H9 (cell line): ENCODE measurements at regions not wholly inside any gene's neighbourhood (a gene's known extent, or its start where the extent isn't known, plus 50 kb on each side); places are given as distances from the start of the nearest gene placed in this dataset.

Experiments
- DNase-seq: peaks from one replicate; pipeline ENCODE4 v3.0.0-alpha.2; 2017
- H2AFZ ChIP-seq: one replicate; pipeline ENCODE4 v1.6.1; 2013; ENCODE audit warnings: mild to moderate bottlenecking, low read length, control low read depth, moderate library complexity
- H2AK5ac ChIP-seq: 2 replicates; pipeline ENCODE4 v1.6.1; 2013; ENCODE audit warnings: low read length, control low read depth, mixed read lengths; ENCODE audit not compliant: insufficient read length
- H2BK120ac ChIP-seq: one replicate; pipeline ENCODE4 v1.6.1; 2013; ENCODE audit warnings: low read depth, mild to moderate bottlenecking, low read length, control low read depth, inconsistent platforms; ENCODE audit not compliant: poor library complexity, severe bottlenecking
- H2BK12ac ChIP-seq: 2 replicates; pipeline ENCODE4 v1.6.1; 2013; ENCODE audit warnings: low read length, control low read depth, mixed read lengths, low read depth; ENCODE audit not compliant: insufficient read length
- H2BK15ac ChIP-seq: 2 replicates; pipeline ENCODE4 v1.6.1; 2013; ENCODE audit warnings: low read depth, low read length, control low read depth
- H2BK20ac ChIP-seq: one replicate; pipeline ENCODE4 v1.6.1; 2013; ENCODE audit warnings: low read depth, mild to moderate bottlenecking, low read length, control low read depth, inconsistent platforms; ENCODE audit not compliant: poor library complexity, severe bottlenecking
- H2BK5ac ChIP-seq: 2 replicates; pipeline ENCODE4 v1.6.1; 2013; ENCODE audit warnings: low read length, control low read depth, mixed read lengths; ENCODE audit not compliant: insufficient read length
- H3K14ac ChIP-seq: 2 replicates; pipeline ENCODE4 v1.6.1; 2013; ENCODE audit warnings: low read length, control low read depth; ENCODE audit not compliant: insufficient read depth
- H3K18ac ChIP-seq: 2 replicates; pipeline ENCODE4 v1.6.1; 2013; ENCODE audit warnings: low read depth, mild to moderate bottlenecking, mixed read lengths, low read length, control low read depth; ENCODE audit not compliant: insufficient read length
- H3K23ac ChIP-seq: 2 replicates; pipeline ENCODE4 v1.6.1; 2013; ENCODE audit warnings: low read length, control low read depth, mixed read lengths, low read depth; ENCODE audit not compliant: insufficient read length
- H3K23me2 ChIP-seq: 2 replicates; pipeline ENCODE4 v1.6.1; 2013; ENCODE audit warnings: low read depth, mild to moderate bottlenecking, mixed read lengths, low read length, control low read depth; ENCODE audit not compliant: insufficient read length, poor library complexity, severe bottlenecking
- H3K27ac ChIP-seq: 2 replicates; pipeline ENCODE4 v1.5.1; 2013; ENCODE audit warnings: low read length, control low read depth, mixed read lengths, low read depth; ENCODE audit not compliant: insufficient read length
- H3K27me3 ChIP-seq: 2 replicates; pipeline ENCODE4 v1.6.1; 2013; ENCODE audit warnings: low read length, control low read depth, inconsistent platforms; ENCODE audit not compliant: insufficient read depth
- H3K4ac ChIP-seq: 2 replicates; pipeline ENCODE4 v1.6.1; 2013; ENCODE audit warnings: low read depth, mild to moderate bottlenecking, control low read depth, inconsistent platforms, low read length, moderate library complexity
- H3K4me1 ChIP-seq: 2 replicates; pipeline ENCODE4 v1.6.1; 2013; ENCODE audit warnings: low read length, control low read depth, inconsistent platforms; ENCODE audit not compliant: insufficient read depth
- H3K4me2 ChIP-seq: 2 replicates; pipeline ENCODE4 v1.6.1; 2013; ENCODE audit warnings: low read length, control low read depth, mixed read lengths; ENCODE audit not compliant: insufficient read length, insufficient read depth
- H3K56ac ChIP-seq: 2 replicates; pipeline ENCODE4 v1.6.1; 2013; ENCODE audit warnings: low read depth, mild to moderate bottlenecking, mixed read lengths, low read length, control low read depth; ENCODE audit not compliant: insufficient read length
- H3K79me1 ChIP-seq: 2 replicates; pipeline ENCODE4 v1.6.1; 2013; ENCODE audit warnings: low read depth, mild to moderate bottlenecking, moderate library complexity, low read length, control low read depth, inconsistent platforms; ENCODE audit not compliant: insufficient read depth, poor library complexity, severe bottlenecking
- H3K79me2 ChIP-seq: 2 replicates; pipeline ENCODE4 v1.6.1; 2013; ENCODE audit warnings: low read length, control low read depth, inconsistent platforms; ENCODE audit not compliant: insufficient read depth
- H3K9ac ChIP-seq: 2 replicates; pipeline ENCODE4 v1.6.1; 2013; ENCODE audit warnings: low read length, control low read depth, mixed read lengths; ENCODE audit not compliant: insufficient read length; ENCODE audit errors: extremely low read depth
- H3K9me3 ChIP-seq: one replicate; pipeline ENCODE4 v1.6.1; 2013; ENCODE audit warnings: low read depth, low read length, inconsistent platforms; ENCODE audit not compliant: control insufficient read depth
- H3T11ph ChIP-seq: one replicate; pipeline ENCODE4 v1.6.1; 2013; ENCODE audit warnings: mild to moderate bottlenecking, low read length, control low read depth, inconsistent platforms
- H4K20me1 ChIP-seq: one replicate; pipeline ENCODE4 v1.6.1; 2013; ENCODE audit not compliant: control insufficient read depth, insufficient read length, insufficient read depth
- H4K5ac ChIP-seq: 2 replicates; pipeline ENCODE4 v1.6.1; 2013; ENCODE audit warnings: low read depth, mild to moderate bottlenecking, mixed read lengths, low read length, control low read depth; ENCODE audit not compliant: insufficient read length
- H4K8ac ChIP-seq: replicated peaks from 2 replicates; pipeline ENCODE4 v1.6.1; 2013; ENCODE audit warnings: low read length, control low read depth, mixed read lengths, low read depth; ENCODE audit not compliant: insufficient read length
- H4K91ac ChIP-seq: 2 replicates; pipeline ENCODE4 v1.6.1; 2013; ENCODE audit warnings: low read depth, mild to moderate bottlenecking, moderate library complexity, mixed read lengths, low read length, control low read depth; ENCODE audit not compliant: insufficient read length
- H3K27ac Mint-ChIP-seq, 3 experiments: 2 replicates in 2 of 3; 3 replicates in 1 of 3; pipeline ENCODE4 v1.8.0; 2020 to 2021; ENCODE audit warnings: mixed read lengths in 3 of 3, mild to moderate bottlenecking in 1 of 3, moderate library complexity in 1 of 3
- H3K27me3 Mint-ChIP-seq: 2 replicates; pipeline ENCODE4 v1.8.0; 2021; ENCODE audit warnings: low read depth, mild to moderate bottlenecking, moderate library complexity, mixed read lengths
- H3K36me3 Mint-ChIP-seq, 3 experiments: 2 replicates in 2 of 3; 3 replicates in 1 of 3; pipeline ENCODE4 v1.8.0; 2020 to 2021; ENCODE audit warnings: low read depth in 3 of 3, mixed read lengths in 3 of 3; ENCODE audit not compliant: insufficient read depth in 1 of 3
- H3K4me1 Mint-ChIP-seq, 2 experiments: 2 replicates each; pipeline ENCODE4 v1.8.0; 2020; ENCODE audit warnings: mixed read lengths in 2 of 2
- H3K4me3 Mint-ChIP-seq, 2 experiments: 2 replicates in 1 of 2; 3 replicates in 1 of 2; pipeline ENCODE4 v1.8.0; 2020 to 2021; ENCODE audit warnings: mild to moderate bottlenecking in 2 of 2, mixed read lengths in 2 of 2, moderate library complexity in 1 of 2
- H3K9me3 Mint-ChIP-seq, 2 experiments: 2 replicates in 1 of 2; 3 replicates in 1 of 2; pipeline ENCODE4 v1.8.0; 2020; ENCODE audit warnings: mild to moderate bottlenecking in 2 of 2, mixed read lengths in 2 of 2, moderate library complexity in 1 of 2
- WGBS: extraction: QIAGEN DNeasy Blood & Tissue Kit; methylation state at CpG from one replicate; pipeline ENCODE4 v1.1.7; 2013; ENCODE audit warnings: missing lambda C conversion rate, low lambda C conversion rate, mixed read lengths; ENCODE audit not compliant: insufficient read length; ENCODE audit errors: extremely low coverage; 5-methylcytosine and 5-hydroxymethylcytosine counted together
- TF ChIP-seq, protein P1 (sequence below): fragments of 200-600 bp; sonication (generic); conservative IDR thresholded peaks from 3 replicates; pipeline ENCODE4 v1.8.0; 2021; ENCODE audit warnings: antibody characterized with exemption, mild to moderate bottlenecking

DNA sequence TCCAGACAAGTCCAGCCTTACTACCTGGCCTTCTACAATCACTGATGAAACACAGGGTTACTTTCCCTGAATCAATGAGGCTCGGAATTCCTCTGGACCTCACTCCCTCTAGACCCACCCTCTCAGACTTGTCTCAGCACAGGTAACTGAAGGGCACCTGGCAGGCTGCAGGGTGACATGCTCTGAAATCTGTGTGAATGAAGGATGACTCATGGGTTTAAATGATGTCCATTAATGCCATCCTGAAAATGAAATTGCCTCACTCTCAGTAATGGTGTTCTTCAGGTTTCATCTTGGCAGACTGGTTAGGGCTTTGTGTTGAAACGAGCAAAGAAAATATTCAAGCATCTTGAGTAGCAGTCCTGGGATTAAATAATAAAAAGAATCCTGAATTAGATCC lies 134.4 kb downstream of the MAF start:
- H3K9me3 ChIP-seq = no peaks in the 10 kb centered on the region
- no peaks in the 10 kb centered on the region for H3K79me2 ChIP-seq
- H3K14ac ChIP-seq = no peak overlapping the region
- no peak overlapping the region for H4K8ac ChIP-seq
- WGBS = no CpG with 5 or more reads among the region's 2 CpGs
- no peak overlapping the region for H2BK12ac ChIP-seq
- no peak overlapping the region for H4K91ac ChIP-seq
- H3K56ac ChIP-seq = no peak overlapping the region
- H2BK120ac ChIP-seq = no peak overlapping the region
- no peak overlapping the region for H3K4ac ChIP-seq
- no peak overlapping the region for H2AFZ ChIP-seq
- no peaks in the 10 kb centered on the region for H3K36me3 Mint-ChIP-seq
- no peak overlapping the region for H3K18ac ChIP-seq
- no peaks in the 10 kb centered on the region for H3K23me2 ChIP-seq
- no peak for DNase-seq
- peaks cover 0 to 4% of the 10 kb centered on the region in 2 experiments; a peak in 1 of 4 replicates for H3K4me1 Mint-ChIP-seq
- no peaks in the 10 kb centered on the region for H3K79me1 ChIP-seq
- no peak overlapping the region for H4K5ac ChIP-seq
- no peak overlapping the region for H3K23ac ChIP-seq
- no peak overlapping the region for H2BK20ac ChIP-seq
- H2AK5ac ChIP-seq = no peak overlapping the region
- no peak overlapping the region for H3T11ph ChIP-seq
- H3K4me1 ChIP-seq = no peaks in the 10 kb centered on the region
- H3K27ac ChIP-seq = no peak overlapping the region
- H2BK15ac ChIP-seq = no peak overlapping the region
- H3K27me3 Mint-ChIP-seq = no peaks in the 10 kb centered on the region; the same call in 1 of the 2 replicates
- H4K20me1 ChIP-seq = no peaks in the 10 kb centered on the region
- TF ChIP-seq, protein P1, sequence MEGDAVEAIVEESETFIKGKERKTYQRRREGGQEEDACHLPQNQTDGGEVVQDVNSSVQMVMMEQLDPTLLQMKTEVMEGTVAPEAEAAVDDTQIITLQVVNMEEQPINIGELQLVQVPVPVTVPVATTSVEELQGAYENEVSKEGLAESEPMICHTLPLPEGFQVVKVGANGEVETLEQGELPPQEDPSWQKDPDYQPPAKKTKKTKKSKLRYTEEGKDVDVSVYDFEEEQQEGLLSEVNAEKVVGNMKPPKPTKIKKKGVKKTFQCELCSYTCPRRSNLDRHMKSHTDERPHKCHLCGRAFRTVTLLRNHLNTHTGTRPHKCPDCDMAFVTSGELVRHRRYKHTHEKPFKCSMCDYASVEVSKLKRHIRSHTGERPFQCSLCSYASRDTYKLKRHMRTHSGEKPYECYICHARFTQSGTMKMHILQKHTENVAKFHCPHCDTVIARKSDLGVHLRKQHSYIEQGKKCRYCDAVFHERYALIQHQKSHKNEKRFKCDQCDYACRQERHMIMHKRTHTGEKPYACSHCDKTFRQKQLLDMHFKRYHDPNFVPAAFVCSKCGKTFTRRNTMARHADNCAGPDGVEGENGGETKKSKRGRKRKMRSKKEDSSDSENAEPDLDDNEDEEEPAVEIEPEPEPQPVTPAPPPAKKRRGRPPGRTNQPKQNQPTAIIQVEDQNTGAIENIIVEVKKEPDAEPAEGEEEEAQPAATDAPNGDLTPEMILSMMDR = no peak
- H3K27me3 ChIP-seq = no peaks in the 10 kb centered on the region
- H2BK5ac ChIP-seq = no peak overlapping the region
- no peak overlapping the region for H3K4me3 Mint-ChIP-seq
- H3K9ac ChIP-seq = no peak overlapping the region
- H3K4me2 ChIP-seq = no peak overlapping the region
- no peaks in the 10 kb centered on the region for H3K9me3 Mint-ChIP-seq
- H3K27ac Mint-ChIP-seq = no peak overlapping the region; a peak in 1 of 7 replicates
